ENCODE measurements at regions not wholly inside any gene's neighbourhood (a gene's known extent, or its start where the extent isn't known, plus 50 kb on each side); places are given as distances from the start of the nearest gene placed in this dataset.

DNA sequence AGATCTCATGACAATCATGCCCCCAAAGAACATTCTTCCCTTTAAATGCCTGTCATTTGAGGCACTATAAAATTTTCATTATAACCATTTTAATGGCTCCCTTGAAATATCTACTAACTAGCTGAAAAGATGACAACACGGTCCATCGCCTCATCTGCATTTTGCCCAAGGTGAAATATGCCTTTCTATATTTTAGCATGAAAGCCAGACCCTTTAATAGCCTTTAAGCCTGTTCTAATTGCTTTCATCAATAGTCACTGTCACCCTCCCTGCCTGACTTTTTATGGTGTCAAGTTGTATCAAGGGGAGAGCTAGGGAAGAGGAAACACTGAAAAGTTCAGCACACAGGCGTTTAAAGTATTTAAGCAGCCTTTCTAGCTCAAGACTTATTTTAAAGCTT, 144.1 kb upstream of the PRICKLE2 start:
- TF ChIP-seq FOXM1 (IDR thresholded peaks at IDR 0.05; ENCODE audit: borderline replicate concordance) = no peak
- TF ChIP-seq TARDBP (IDR thresholded peaks at IDR 0.05) = no peak
- TF ChIP-seq ARNT (IDR thresholded peaks at IDR 0.05) = no peak
- TF ChIP-seq SP1 (IDR thresholded peaks at IDR 0.05) = no peak
- TF ChIP-seq, protein P1, sequence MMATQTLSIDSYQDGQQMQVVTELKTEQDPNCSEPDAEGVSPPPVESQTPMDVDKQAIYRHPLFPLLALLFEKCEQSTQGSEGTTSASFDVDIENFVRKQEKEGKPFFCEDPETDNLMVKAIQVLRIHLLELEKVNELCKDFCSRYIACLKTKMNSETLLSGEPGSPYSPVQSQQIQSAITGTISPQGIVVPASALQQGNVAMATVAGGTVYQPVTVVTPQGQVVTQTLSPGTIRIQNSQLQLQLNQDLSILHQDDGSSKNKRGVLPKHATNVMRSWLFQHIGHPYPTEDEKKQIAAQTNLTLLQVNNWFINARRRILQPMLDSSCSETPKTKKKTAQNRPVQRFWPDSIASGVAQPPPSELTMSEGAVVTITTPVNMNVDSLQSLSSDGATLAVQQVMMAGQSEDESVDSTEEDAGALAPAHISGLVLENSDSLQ (IDR thresholded peaks at IDR 0.05) = no peak
- TF ChIP-seq L3MBTL2 (conservative IDR thresholded peaks at IDR 0.05) = no peak
- no peak for TF ChIP-seq FOXA1 (IDR thresholded peaks at IDR 0.05)
- no peak for TF ChIP-seq BHLHE40 (IDR thresholded peaks at IDR 0.05; ENCODE audit: borderline replicate concordance)
